Smooth muscle cell (in vitro differentiated cells): ENCODE measurements at regions not wholly inside any gene's neighbourhood (a gene's known extent, or its start where the extent isn't known, plus 50 kb on each side); places are given as distances from the start of the nearest gene placed in this dataset.

Experiments
- DNase-seq: peaks from one replicate; lab custom pipeline; 2025; ENCODE audit not compliant: unreplicated experiment; lab: John Stamatoyannopoulos, UW
- H2AFZ ChIP-seq: fragments of 200-600 bp; sonication (generic); 2 replicates; pipeline ENCODE4 v1.6.0; 2016; ENCODE audit warnings: antibody characterized with exemption, low read depth, mild to moderate bottlenecking
- H3F3A ChIP-seq: fragments of 200-600 bp; sonication (generic); 2 replicates; pipeline ENCODE4 v1.6.0; 2017; ENCODE audit warnings: antibody characterized with exemption, low read depth
- H3K27ac ChIP-seq: fragments of 200-600 bp; sonication (generic); 2 replicates; pipeline ENCODE4 v1.5.1; 2016; ENCODE audit warnings: low read depth, mild to moderate bottlenecking
- H3K27me3 ChIP-seq: fragments of 200-600 bp; sonication (generic); 2 replicates; pipeline ENCODE4 v1.6.1; 2016; ENCODE audit warnings: low read depth, mild to moderate bottlenecking
- H3K36me3 ChIP-seq: fragments of 200-600 bp; sonication (generic); 2 replicates; pipeline ENCODE4 v1.5.1; 2016; ENCODE audit warnings: low read depth
- H3K4me1 ChIP-seq: fragments of 200-600 bp; sonication (generic); 2 replicates; pipeline ENCODE4 v1.5.1; 2016; ENCODE audit warnings: low read depth
- H3K4me2 ChIP-seq: fragments of 200-600 bp; sonication (generic); 2 replicates; pipeline ENCODE4 v1.6.0; 2016; ENCODE audit warnings: mild to moderate bottlenecking
- H3K4me3 ChIP-seq: fragments of 200-600 bp; sonication (generic); 2 replicates; pipeline ENCODE4 v1.5.1; 2016; ENCODE audit warnings: mild to moderate bottlenecking
- H3K79me2 ChIP-seq: fragments of 200-600 bp; sonication (generic); 2 replicates; pipeline ENCODE4 v1.6.0; 2016; ENCODE audit warnings: low read depth, mild to moderate bottlenecking
- H3K9ac ChIP-seq: fragments of 200-600 bp; sonication (generic); 2 replicates; pipeline ENCODE4 v1.6.0; 2016; ENCODE audit warnings: low read depth
- H3K9me3 ChIP-seq: fragments of 200-600 bp; sonication (generic); replicated peaks from 2 replicates; pipeline ENCODE4 v1.5.1; 2016; ENCODE audit warnings: low read depth
- H4K20me1 ChIP-seq: fragments of 200-600 bp; sonication (generic); 2 replicates; pipeline ENCODE4 v1.6.0; 2016; ENCODE audit warnings: low read depth
- WGBS: methylation state at CpG from one replicate; pipeline ENCODE4 v1.1.7; 2016; ENCODE audit warnings: low lambda C conversion rate; 5-methylcytosine and 5-hydroxymethylcytosine counted together
- TF ChIP-seq, protein P1 (sequence below): fragments of 200-600 bp; sonication (generic); IDR thresholded peaks from 2 replicates; pipeline ENCODE4 v1.5.1; 2017; ENCODE audit warnings: borderline replicate concordance, mild to moderate bottlenecking, antibody characterized with exemption; ENCODE audit not compliant: insufficient read depth, poor library complexity, severe bottlenecking

DNA sequence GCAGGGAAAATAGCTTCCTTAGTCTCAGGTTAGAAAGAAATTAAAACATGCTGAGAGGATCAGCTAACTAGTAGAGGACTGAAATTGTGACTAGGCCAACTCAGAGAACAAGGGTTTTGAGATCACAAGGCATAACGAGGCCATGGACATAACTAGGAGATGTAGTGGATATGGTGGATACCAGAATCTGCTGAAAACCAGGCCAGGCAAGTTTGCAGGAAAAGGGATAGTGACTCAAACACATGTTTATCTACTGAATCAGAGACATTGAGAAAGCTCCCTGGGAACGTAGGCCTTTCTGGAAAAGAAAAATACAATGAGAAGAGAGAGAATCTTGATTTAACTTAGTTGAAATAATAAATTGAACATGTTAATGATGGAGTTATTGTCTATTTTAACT is 326.5 kb upstream of the GBE1 start:
- Histone ChIP-seq H3K27me3 (no peaks in the 10 kb centered on the region), H3K27ac (peak overlapping the region; percentile 80), H3K4me3 (no peak overlapping the region), H3K79me2 (no peaks in the 10 kb centered on the region), H3F3A (no peaks in the 10 kb centered on the region), H3K4me1 (peaks cover 20% of the 10 kb centered on the region), H3K9me3 (no peaks in the 10 kb centered on the region), H3K36me3 (no peaks in the 10 kb centered on the region), H3K4me2 (peak overlapping the region; percentile 50), H3K9ac (no peak overlapping the region), H2AFZ (peak overlapping the region; percentile 77), H4K20me1 (no peaks in the 10 kb centered on the region)
- 0% methylated on average over 2 of the region's 2 CpGs for WGBS
- TF ChIP-seq, protein P1, sequence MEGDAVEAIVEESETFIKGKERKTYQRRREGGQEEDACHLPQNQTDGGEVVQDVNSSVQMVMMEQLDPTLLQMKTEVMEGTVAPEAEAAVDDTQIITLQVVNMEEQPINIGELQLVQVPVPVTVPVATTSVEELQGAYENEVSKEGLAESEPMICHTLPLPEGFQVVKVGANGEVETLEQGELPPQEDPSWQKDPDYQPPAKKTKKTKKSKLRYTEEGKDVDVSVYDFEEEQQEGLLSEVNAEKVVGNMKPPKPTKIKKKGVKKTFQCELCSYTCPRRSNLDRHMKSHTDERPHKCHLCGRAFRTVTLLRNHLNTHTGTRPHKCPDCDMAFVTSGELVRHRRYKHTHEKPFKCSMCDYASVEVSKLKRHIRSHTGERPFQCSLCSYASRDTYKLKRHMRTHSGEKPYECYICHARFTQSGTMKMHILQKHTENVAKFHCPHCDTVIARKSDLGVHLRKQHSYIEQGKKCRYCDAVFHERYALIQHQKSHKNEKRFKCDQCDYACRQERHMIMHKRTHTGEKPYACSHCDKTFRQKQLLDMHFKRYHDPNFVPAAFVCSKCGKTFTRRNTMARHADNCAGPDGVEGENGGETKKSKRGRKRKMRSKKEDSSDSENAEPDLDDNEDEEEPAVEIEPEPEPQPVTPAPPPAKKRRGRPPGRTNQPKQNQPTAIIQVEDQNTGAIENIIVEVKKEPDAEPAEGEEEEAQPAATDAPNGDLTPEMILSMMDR: no peak
- no peak for DNase-seq

DNA sequence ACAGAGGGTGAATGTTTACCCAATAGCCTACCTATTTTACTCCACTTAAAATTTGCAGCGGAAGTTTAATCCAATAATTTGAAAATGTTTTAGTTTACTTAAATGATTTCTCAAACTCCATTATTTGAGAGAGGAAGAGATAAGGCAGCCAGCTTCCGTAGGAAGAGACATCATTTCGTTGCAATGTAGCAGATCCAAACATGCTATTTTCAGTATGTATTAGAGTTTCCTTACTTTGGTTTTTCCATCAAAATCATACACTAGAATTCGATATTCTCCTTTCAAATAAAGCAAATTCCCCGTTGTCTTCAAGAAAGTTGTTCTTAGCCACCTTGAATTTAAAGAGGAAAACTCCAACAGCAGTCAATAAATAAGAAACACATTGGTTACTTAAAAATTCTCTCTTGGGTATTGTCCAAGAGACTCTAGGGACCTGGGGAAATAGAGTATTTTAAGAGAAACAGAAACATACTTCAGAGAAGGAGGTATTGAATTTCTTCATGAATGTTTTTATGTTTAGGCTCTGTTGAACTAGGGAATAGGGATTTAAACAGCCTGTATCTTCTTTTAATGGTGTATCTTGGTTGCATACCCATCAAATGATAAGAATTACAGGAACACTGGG is 324.5 kb upstream of the GBE1 start:
- Histone ChIP-seq H3F3A (no peaks in the 10 kb centered on the region), H3K27ac (no peak overlapping the region), H2AFZ (no peak overlapping the region)

DNA sequence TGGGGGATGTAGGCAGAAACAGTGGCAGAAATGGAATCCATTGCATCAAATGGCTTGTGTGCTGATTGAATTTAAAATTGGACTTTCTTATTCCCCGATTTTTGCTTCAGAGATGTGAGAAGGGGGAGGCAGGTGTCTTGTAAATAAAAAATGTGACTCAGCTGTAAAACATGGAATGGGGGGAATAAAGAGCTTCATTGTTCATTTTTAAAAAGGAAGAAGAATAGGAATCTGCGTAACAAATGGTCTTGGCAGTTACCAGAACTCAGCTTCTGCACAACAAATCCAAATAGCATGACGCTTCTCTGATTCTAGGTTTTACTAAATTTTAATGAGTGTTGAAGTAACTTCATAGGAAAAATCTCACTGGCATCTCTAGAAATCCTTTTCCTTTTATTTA is 323.9 kb upstream of the GBE1 start:
- H3K4me2 ChIP-seq: no peak overlapping the region
- H3K27me3 ChIP-seq: no peaks in the 10 kb centered on the region
- no peaks in the 10 kb centered on the region for H3K36me3 ChIP-seq
- no peak overlapping the region for H3K27ac ChIP-seq
- H3K4me1 ChIP-seq: peaks cover 20% of the 10 kb centered on the region
- H3K9ac ChIP-seq: no peak overlapping the region
- 94% methylated on average over 3 of the region's 3 CpGs for WGBS
- H4K20me1 ChIP-seq: no peaks in the 10 kb centered on the region
- H3K79me2 ChIP-seq: no peaks in the 10 kb centered on the region
- TF ChIP-seq, protein P1: no peak
- no peak overlapping the region for H3K4me3 ChIP-seq
- no peaks in the 10 kb centered on the region for H3F3A ChIP-seq
- H3K9me3 ChIP-seq: no peaks in the 10 kb centered on the region
- no peak for DNase-seq
- H2AFZ ChIP-seq: no peak overlapping the region

More for the DNA sequence above, 324.5 kb upstream of the GBE1 start:
- TF ChIP-seq, protein P1: no peak
- Histone ChIP-seq H3K79me2 (no peaks in the 10 kb centered on the region), H3K9ac (no peak overlapping the region), H3K4me1 (peaks cover 20% of the 10 kb centered on the region), H3K4me2 (no peak overlapping the region), H4K20me1 (no peaks in the 10 kb centered on the region), H3K4me3 (no peak overlapping the region), H3K36me3 (no peaks in the 10 kb centered on the region), H3K27me3 (no peaks in the 10 kb centered on the region), H3K9me3 (no peaks in the 10 kb centered on the region)
- no peak for DNase-seq
- WGBS: 94% methylated on average over 5 of the region's 5 CpGs

DNA sequence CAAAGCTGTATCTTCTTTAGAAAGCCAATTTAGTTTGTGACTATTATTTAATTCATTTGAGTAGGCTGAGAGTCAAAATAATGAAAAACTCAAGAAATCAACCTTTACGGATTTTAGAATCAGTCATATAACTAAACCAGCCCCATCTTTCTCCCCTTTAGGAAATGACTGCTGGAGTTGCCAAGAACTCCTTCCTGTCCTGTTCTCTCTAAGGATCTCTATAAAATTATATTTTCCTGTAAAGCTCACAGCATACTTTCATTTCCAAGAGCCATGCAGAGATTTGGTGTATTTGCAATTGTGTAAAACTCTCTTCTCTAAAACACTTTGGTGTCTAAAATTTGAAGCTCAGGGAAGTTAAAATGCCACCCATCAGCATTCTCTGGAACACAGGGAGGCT is 323.4 kb upstream of the GBE1 start:
- Histone ChIP-seq H3K9ac (no peak overlapping the region), H4K20me1 (no peaks in the 10 kb centered on the region), H3K4me1 (peaks cover 20% of the 10 kb centered on the region), H3K9me3 (no peaks in the 10 kb centered on the region), H3K27ac (no peak overlapping the region), H3K79me2 (no peaks in the 10 kb centered on the region), H3F3A (no peaks in the 10 kb centered on the region), H2AFZ (no peak overlapping the region), H3K4me3 (no peak overlapping the region), H3K27me3 (no peaks in the 10 kb centered on the region), H3K4me2 (no peak overlapping the region), H3K36me3 (no peaks in the 10 kb centered on the region)
- TF ChIP-seq, protein P1: no peak
- no peak for DNase-seq
- 94% methylated on average over 1 of the region's 1 CpG for WGBS
